ENCODE measurements at regions not wholly inside any gene's neighbourhood (a gene's known extent, or its start where the extent isn't known, plus 50 kb on each side); places are given as distances from the start of the nearest gene placed in this dataset.

- TF ChIP-seq, protein P1, sequence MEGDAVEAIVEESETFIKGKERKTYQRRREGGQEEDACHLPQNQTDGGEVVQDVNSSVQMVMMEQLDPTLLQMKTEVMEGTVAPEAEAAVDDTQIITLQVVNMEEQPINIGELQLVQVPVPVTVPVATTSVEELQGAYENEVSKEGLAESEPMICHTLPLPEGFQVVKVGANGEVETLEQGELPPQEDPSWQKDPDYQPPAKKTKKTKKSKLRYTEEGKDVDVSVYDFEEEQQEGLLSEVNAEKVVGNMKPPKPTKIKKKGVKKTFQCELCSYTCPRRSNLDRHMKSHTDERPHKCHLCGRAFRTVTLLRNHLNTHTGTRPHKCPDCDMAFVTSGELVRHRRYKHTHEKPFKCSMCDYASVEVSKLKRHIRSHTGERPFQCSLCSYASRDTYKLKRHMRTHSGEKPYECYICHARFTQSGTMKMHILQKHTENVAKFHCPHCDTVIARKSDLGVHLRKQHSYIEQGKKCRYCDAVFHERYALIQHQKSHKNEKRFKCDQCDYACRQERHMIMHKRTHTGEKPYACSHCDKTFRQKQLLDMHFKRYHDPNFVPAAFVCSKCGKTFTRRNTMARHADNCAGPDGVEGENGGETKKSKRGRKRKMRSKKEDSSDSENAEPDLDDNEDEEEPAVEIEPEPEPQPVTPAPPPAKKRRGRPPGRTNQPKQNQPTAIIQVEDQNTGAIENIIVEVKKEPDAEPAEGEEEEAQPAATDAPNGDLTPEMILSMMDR (IDR thresholded peaks at IDR 0.05): no peak
- no peak for TF ChIP-seq EZH2 (IDR thresholded peaks at IDR 0.05; ENCODE audit: borderline replicate concordance, insufficient read depth, low read depth, low read length, poor library complexity, severe bottlenecking)
These were observed 106.8 kb downstream of the TSN start for GRCh38 chr2:121862286-121862685.
